ENCODE measurements at regions not wholly inside any gene's neighbourhood (a gene's known extent, or its start where the extent isn't known, plus 50 kb on each side); places are given as distances from the start of the nearest gene placed in this dataset.

DNA sequence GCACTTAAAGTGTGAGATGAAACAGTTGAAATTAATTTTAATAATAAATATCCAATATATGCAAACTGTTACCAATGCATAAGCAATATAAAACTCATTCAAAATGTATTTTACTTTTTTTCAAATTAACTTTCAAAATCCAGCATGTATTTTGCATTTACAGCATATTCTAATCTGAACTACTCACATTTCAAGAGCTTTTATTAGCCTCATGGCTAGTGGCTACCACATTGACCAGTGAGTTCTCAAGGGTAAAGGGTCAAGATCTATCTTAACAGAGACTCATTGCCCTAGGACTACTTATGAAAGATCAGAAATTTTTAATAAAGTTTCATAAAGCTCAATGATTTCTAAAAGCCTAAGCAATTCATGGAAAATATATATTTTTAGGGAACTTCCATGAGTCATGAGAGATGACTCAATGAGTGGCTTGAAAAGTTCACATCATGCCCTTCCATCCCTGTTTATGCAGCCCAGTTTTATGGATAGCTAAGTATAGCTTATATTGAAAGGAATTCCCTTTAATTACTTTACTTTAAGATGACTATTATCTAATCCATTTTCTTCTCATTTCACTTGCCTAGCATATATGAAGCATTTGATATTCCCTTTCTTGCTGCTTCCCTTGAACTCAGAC, 608.6 kb downstream of the SLCO4C1 start:
- no peak overlapping the region for H3K4me3 ChIP-seq (ENCODE audit: low read length)
- TF ChIP-seq, protein P1, sequence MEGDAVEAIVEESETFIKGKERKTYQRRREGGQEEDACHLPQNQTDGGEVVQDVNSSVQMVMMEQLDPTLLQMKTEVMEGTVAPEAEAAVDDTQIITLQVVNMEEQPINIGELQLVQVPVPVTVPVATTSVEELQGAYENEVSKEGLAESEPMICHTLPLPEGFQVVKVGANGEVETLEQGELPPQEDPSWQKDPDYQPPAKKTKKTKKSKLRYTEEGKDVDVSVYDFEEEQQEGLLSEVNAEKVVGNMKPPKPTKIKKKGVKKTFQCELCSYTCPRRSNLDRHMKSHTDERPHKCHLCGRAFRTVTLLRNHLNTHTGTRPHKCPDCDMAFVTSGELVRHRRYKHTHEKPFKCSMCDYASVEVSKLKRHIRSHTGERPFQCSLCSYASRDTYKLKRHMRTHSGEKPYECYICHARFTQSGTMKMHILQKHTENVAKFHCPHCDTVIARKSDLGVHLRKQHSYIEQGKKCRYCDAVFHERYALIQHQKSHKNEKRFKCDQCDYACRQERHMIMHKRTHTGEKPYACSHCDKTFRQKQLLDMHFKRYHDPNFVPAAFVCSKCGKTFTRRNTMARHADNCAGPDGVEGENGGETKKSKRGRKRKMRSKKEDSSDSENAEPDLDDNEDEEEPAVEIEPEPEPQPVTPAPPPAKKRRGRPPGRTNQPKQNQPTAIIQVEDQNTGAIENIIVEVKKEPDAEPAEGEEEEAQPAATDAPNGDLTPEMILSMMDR (IDR thresholded peaks at IDR 0.05; ENCODE audit: insufficient read depth, low read depth, low read length, missing control alignments), result no peak
- peak; percentile 7 for DNase-seq (ENCODE audit: low read depth)

DNA sequence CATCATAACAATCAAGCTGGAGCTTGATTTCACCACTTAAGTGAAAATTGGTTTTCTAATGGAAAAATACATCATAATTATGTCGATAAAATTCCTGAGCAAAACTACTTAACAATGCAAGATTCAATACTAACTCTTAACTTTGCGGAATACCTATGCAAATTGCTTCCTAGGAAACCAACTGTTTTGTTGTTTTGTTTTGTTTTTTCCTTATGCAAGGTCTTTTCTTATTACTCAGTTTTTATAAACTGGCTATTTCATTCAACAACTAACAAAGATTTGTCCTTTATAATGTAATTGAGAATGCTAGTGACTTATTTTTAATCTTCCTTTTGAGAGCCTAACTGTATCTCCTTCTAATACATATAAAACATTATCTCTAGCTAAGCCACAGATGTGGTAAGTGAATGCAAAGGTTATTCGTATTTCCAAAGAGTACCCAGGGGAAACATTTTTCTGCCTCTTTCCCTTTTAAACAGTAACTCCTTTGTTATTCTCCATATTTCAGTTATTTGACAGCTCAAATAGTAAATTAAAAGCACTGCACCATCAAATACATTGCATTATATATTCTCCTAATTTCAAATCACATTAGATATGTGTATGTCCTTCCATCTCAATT, 609.4 kb downstream of the SLCO4C1 start:
- TF ChIP-seq, protein P1 (IDR thresholded peaks at IDR 0.05; ENCODE audit: insufficient read depth, low read depth, low read length, missing control alignments), result no peak
- no peak for DNase-seq (ENCODE audit: low read depth)

DNA sequence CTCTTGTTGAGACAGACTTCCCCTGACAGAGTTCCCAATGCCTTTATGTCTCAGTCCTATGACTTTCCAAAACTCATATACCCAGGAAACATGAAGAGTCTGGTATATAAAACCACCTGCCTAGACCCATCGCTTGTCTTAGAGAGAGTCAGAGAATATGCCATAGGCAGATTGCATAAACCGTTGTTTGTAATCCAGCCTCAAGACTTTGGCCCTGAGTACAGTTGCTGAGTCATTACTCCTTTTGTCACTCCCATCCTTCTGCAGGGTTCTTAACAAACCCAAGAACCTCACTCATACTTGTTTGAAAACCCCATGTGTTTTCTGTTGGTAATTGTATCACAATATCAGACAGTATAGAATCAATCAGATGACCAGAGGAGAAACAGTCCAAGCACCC, 616.3 kb downstream of the SLCO4C1 start:
- H3K4me3 ChIP-seq (ENCODE audit: low read length), result no peak overlapping the region
- DNase-seq (ENCODE audit: low read depth), result peak; percentile 65
- TF ChIP-seq, protein P1 (IDR thresholded peaks at IDR 0.05; ENCODE audit: insufficient read depth, low read depth, low read length, missing control alignments), result no peak

More for the DNA sequence above, 609.4 kb downstream of the SLCO4C1 start:
- no peak overlapping the region for H3K4me3 ChIP-seq (ENCODE audit: low read length)

DNA sequence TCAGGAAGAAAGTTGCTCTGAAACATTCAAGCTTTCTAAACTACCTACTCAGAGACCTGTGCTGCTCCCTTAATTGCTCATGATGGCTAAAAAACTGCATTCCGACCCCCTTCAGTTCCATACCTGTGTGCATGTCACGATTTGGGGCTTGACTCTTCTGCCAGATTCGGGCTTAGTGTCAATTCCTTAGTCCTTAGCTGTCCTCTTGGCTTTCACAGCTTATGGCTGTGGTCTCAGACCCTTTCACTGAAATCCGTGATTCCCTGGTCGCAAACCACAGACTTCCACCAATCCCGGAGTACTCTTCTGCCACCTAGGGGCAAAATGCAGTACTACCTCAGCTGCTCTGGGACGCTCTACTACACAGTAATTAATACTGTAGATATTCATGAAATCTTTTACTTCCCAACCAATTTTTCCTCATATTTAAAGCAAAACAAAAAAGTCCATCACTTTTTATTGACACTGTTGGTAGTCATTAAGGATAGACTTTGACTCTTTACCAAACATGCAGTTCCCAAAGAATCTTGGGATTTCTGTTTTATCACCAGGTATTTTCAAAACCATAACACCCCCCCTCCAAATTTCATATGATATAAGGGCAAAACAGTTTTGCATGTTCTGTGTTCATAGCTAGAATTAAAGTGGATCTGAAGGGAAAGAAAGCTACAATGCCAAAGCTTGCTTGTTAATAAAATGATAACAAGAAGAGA, 617.4 kb downstream of the SLCO4C1 start:
- DNase-seq (ENCODE audit: low read depth), result peak; percentile 63
- TF ChIP-seq, protein P1 (IDR thresholded peaks at IDR 0.05; ENCODE audit: insufficient read depth, low read depth, low read length, missing control alignments), result peak; percentile 97
- H3K4me3 ChIP-seq (ENCODE audit: low read length), result no peak overlapping the region

DNA sequence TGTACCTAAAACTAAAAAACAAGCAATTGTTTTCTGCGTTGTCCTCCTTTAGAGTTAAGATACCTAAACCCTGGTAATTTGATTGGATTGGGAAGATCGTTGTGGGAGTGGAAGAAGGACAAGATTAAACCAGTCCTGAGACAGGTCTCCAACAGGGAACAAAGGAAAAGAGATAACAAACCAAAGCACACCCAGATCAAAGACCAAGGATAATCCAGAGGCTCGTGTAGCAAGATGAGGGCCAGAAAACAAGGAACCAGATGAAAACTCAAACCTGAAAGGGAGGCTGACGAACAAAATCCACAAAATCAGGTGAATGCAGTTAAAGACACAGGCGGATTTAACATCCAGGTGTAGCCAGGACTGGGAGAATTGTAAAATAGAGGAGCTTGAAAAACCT, 618.1 kb downstream of the SLCO4C1 start:
- H3K4me3 ChIP-seq (ENCODE audit: low read length), result no peak overlapping the region
- DNase-seq (ENCODE audit: low read depth), result no peak
- TF ChIP-seq, protein P1 (IDR thresholded peaks at IDR 0.05; ENCODE audit: insufficient read depth, low read depth, low read length, missing control alignments), result no peak

DNA sequence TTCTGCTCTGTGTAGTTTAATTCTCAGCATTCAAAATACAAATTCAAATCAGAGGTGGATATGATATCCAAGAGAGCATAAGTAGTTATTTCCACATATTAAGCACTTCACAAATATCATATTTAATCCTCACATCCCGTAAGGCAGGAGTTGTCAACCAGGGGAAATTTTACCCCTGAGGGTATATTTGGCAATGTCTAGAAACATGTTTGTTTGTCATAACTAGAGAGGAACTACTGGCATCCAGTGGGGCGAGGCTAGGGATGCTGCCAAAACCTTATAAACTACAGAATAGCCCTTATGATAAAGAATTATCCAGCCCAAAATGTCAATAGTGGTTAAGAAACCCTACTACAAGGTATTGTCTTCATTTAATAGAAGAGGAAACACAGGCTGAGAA, 619.4 kb downstream of the SLCO4C1 start:
- peak; percentile 41 for DNase-seq (ENCODE audit: low read depth)
- TF ChIP-seq, protein P1 (IDR thresholded peaks at IDR 0.05; ENCODE audit: insufficient read depth, low read depth, low read length, missing control alignments), result no peak
- H3K4me3 ChIP-seq (ENCODE audit: low read length), result no peak overlapping the region
